ENCODE measurements at regions not wholly inside any gene's neighbourhood (a gene's known extent, or its start where the extent isn't known, plus 50 kb on each side); places are given as distances from the start of the nearest gene placed in this dataset.

DNA sequence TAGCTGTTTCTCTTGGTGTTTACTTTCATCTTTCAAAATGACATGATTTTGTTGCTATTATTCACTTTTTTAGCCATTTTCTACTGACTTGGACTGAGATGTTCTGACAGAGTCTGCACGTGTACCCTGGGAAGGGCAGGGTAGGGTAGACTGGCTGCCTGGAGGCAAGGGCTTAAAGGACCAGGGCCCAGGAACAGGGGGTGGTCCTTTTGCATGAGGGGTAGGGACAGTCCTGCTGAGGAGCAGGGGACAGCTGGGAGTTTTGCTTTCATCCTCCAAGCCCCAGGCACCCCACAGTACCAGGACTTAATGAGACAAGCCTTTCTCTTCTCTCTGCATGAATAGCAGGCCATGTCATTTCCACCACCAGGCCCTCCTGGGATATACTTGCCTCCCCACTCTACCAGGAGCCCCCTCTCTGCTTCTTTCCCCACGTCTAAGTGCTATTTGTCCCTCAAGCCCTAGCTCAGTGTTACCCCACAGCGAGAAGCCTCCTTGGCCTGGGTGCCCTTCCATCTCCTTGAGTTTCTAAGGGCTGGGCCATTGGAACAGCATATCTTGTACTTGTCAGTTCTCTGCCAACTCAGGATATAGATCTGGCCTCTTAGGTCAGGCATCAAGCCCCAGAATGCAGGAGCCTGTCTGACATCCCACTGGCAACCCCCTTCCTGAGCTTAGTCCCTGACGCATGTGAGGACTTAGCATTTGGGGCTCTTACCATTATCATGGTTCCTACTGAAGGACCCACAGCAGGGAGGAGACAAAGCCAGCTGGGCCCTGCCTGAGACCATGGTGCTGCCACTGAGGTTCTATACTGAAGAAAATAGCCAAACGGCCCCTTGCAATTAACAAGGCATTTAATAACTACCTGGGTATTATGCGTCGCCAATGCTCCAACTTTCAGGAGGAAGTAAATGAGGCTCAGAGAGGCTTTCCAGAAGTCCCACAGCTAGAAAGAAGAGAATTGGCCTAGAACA lies 78.4 kb upstream of the UNC5B start:
- no peak for DNase-seq (ENCODE audit: low spot score)
- no peak for TF ChIP-seq CTCF (IDR thresholded peaks at IDR 0.05; ENCODE audit: borderline replicate concordance, control extremely low read depth, extremely low read depth, insufficient read depth, missing control alignments)
- in situ Hi-C loops (cut with MboI; ENCODE audit: low sequenced_read_pairs, unreplicated experiment): no loop called here

DNA sequence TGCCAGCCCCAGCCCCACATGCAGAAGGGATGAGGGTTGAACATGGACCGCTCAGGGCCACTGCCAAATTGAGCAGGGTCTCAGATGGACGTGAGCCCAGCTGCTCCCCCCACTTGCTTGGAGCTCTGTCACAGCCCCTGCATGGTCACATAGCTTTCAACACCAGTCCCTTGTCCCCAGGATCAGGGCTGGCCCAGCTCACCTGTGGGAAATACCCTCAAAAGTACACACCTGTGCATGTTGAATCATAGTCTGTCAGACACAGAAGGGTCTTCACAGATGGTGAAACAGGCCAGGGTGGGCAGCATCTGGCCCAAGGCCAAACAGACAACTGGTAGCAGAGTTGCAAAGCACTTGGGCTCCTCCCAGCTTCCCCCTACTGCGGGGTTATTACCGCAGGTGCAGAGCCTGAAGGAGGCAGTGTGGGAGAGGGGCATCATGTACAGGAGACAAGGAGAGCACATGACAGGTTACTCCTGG lies 77.6 kb upstream of the UNC5B start:
- no peak for DNase-seq (ENCODE audit: low spot score)
- TF ChIP-seq CTCF (IDR thresholded peaks at IDR 0.05; ENCODE audit: borderline replicate concordance, control extremely low read depth, extremely low read depth, insufficient read depth, missing control alignments): no peak
- in situ Hi-C loops (cut with MboI; ENCODE audit: low sequenced_read_pairs, unreplicated experiment): no loop called here

- in situ Hi-C loops (cut with MboI; ENCODE audit: low sequenced_read_pairs, unreplicated experiment): no loop called here
- DNase-seq (ENCODE audit: low spot score): no peak
- TF ChIP-seq CTCF (IDR thresholded peaks at IDR 0.05; ENCODE audit: borderline replicate concordance, control extremely low read depth, extremely low read depth, insufficient read depth, missing control alignments): no peak
Observed at GRCh38 chr10:71135236-71135635, 77.1 kb upstream of the UNC5B start.

GRCh38 chr10:71136036-71136721 lies 76.2 kb upstream of the UNC5B start:
- in situ Hi-C loops (cut with MboI; ENCODE audit: low sequenced_read_pairs, unreplicated experiment): no loop called here
- TF ChIP-seq CTCF (IDR thresholded peaks at IDR 0.05; ENCODE audit: borderline replicate concordance, control extremely low read depth, extremely low read depth, insufficient read depth, missing control alignments): no peak
- DNase-seq (ENCODE audit: low spot score): no peak

DNA sequence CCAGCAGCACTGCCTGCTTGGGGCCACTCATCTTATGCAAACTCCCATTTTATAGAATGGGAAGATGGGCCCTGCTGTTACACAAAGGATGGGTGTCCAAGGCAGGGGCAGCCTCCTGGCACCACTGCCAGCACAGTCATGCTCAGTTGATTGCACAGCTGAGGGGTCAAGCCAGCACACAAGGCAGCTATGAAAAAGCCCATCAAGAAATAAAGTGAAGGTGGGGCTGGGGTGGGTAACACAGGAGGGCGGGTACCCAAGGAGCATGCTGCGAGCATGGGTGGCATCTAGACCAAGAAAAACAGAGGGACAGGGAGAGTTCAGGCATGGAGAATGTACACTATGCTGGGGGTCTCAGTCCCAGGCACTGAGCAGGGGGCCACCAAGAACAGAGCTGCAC lies 74.7 kb upstream of the UNC5B start:
- in situ Hi-C loops (cut with MboI; ENCODE audit: low sequenced_read_pairs, unreplicated experiment): no loop called here
- TF ChIP-seq CTCF (IDR thresholded peaks at IDR 0.05; ENCODE audit: borderline replicate concordance, control extremely low read depth, extremely low read depth, insufficient read depth, missing control alignments): no peak
- no peak for DNase-seq (ENCODE audit: low spot score)

DNA sequence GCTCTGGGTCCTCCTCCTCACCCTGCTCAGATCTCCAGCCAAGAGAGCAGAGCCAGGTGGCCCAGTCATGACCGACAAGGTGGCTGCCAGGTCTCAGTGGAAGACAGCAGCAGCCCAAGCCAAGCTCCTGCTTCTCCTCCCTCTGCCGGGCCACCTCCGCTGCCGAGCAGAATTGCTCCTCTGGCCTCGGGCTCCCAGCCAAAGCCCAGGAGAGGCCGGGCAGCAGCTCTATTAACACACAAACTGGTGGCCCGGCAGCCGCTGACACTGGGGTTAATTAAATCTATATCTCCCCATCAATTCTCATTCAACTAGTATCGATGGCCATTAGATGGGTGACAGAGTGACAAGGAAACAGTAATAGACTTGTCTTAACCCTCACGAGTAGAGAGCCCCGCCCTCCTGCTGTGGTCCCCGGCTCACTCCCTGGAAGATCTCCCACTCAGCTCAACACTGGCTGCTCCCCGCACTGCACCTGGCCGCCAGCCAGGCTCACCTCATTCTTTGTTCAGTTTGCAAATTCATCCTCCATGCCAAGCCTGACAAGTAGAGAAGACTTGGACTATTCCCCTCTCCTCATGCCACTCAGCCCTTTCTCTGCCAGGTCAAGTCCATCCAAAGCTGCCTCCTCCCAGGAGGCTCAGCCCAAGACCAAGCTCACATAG lies 74.1 kb upstream of the UNC5B start:
- DNase-seq (ENCODE audit: low spot score): no peak
- in situ Hi-C loops (cut with MboI; ENCODE audit: low sequenced_read_pairs, unreplicated experiment): no loop called here
- no peak for TF ChIP-seq CTCF (IDR thresholded peaks at IDR 0.05; ENCODE audit: borderline replicate concordance, control extremely low read depth, extremely low read depth, insufficient read depth, missing control alignments)

Measured in GM13976 (cell line).